Activated CD4-positive, alpha-beta T cell treated with anti-CD3 and anti-CD28 coated beads, Interleukin-2, amount 10 ng/mL, durations not matched to agents 24 days and 14 days (primary cell): ENCODE measurements at regions not wholly inside any gene's neighbourhood (a gene's known extent, or its start where the extent isn't known, plus 50 kb on each side); places are given as distances from the start of the nearest gene placed in this dataset.

Experiments used
- DNase-seq: peaks from one replicate; pipeline ENCODE4 v3.0.0; 2022
- H3K27ac Mint-ChIP-seq: one replicate; pipeline ENCODE4 v1.8.0; 2022; ENCODE audit warnings: mild to moderate bottlenecking, mixed read lengths
- H3K27me3 Mint-ChIP-seq: one replicate; pipeline ENCODE4 v1.8.0; 2022; ENCODE audit warnings: mixed read lengths
- H3K36me3 Mint-ChIP-seq: one replicate; pipeline ENCODE4 v1.8.0; 2022; ENCODE audit warnings: low read depth, mild to moderate bottlenecking, mixed read lengths
- H3K4me1 Mint-ChIP-seq: one replicate; pipeline ENCODE4 v1.8.0; 2021; ENCODE audit warnings: mixed read lengths
- H3K4me3 Mint-ChIP-seq: one replicate; pipeline ENCODE4 v1.8.0; 2022; ENCODE audit warnings: mild to moderate bottlenecking, moderate library complexity, mixed read lengths
- H3K9me3 Mint-ChIP-seq: one replicate; pipeline ENCODE4 v1.8.0; 2021; ENCODE audit warnings: mixed read lengths
- intact Hi-C: fragments of 100-400 bp; cut with micrococcal nuclease; formaldehyde crosslinking; loops from one replicate; pipeline ENCODE4 v1.15.1; 2023

DNA sequence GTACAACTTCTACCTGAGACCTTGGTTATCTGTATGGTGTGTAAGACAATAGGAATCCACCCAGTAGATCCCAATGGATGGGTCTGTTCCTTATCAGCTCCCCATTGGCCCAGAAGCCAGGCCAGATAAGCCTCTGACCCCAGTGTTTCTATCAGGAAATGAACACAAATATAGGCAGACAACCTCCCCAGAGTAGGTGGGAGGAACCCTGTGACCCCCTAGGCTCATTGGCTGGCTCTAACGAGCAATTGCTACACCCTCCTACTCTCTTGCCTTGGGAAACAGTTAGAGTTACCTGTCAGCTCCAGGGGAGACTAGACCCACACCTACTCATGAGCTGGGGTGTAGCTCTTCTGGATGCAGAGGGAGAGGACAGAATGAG, 299.9 kb downstream of the UACA start:
- H3K27me3 Mint-ChIP-seq, result peaks cover 75% of the 10 kb centered on the region
- intact Hi-C loops, result loop anchor here (5.0 kb wide), 1 partner anchor 986 kb away; no protein-coding TSS in a partner anchor

GRCh38 chr15:70461992-70462391, 301.4 kb downstream of the UACA start:
- no peaks in the 10 kb centered on the region for H3K36me3 Mint-ChIP-seq
- H3K9me3 Mint-ChIP-seq, result no peaks in the 10 kb centered on the region
- no peak for DNase-seq
- no peak overlapping the region for H3K4me3 Mint-ChIP-seq
- no peak overlapping the region for H3K27ac Mint-ChIP-seq
- peaks cover 24% of the 10 kb centered on the region for H3K4me1 Mint-ChIP-seq
- peaks cover 70% of the 10 kb centered on the region for H3K27me3 Mint-ChIP-seq
- intact Hi-C loops, result loop anchor here (2.0 to 5.0 kb wide), 2 partner anchors 25 to 985 kb away; no protein-coding TSS in a partner anchor

More for the DNA sequence above, 299.9 kb downstream of the UACA start:
- no peaks in the 10 kb centered on the region for H3K9me3 Mint-ChIP-seq
- DNase-seq, result no peak
- no peak overlapping the region for H3K4me3 Mint-ChIP-seq
- H3K36me3 Mint-ChIP-seq, result no peaks in the 10 kb centered on the region
- peak overlapping the region; percentile 22 for H3K27ac Mint-ChIP-seq
- peaks cover 27% of the 10 kb centered on the region for H3K4me1 Mint-ChIP-seq

DNA sequence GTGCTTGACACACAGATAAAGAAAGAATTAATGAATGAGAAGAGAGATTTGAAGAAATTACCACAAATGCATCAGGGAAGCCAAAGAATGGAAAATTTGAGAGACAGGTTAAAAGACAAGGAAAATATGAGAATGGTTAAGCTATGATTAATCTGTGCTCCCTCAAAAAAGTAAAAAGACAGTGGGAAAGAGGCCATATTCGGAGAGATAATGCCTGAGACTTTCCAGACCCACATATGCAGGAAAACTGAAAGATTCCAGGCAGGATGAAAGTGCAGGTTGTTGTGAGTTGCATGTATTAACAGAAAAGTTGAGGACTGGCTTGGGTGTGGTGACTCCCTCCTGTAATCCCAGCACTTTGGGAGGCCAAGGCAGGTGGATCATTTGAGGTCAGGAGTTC, 302.3 kb downstream of the UACA start:
- intact Hi-C loops, result loop anchor here (2.0 to 5.0 kb wide), 2 partner anchors 26 to 984 kb away; no protein-coding TSS in a partner anchor
- DNase-seq, result no peak
- Mint-ChIP-seq H3K27ac (no peak overlapping the region), H3K4me1 (peaks cover 21% of the 10 kb centered on the region), H3K9me3 (no peaks in the 10 kb centered on the region), H3K27me3 (peaks cover 70% of the 10 kb centered on the region), H3K4me3 (no peak overlapping the region), H3K36me3 (no peaks in the 10 kb centered on the region)

GRCh38 chr15:70459312-70459711, 304.0 kb downstream of the UACA start:
- Mint-ChIP-seq H3K4me3 (no peak overlapping the region), H3K4me1 (peaks cover 21% of the 10 kb centered on the region), H3K27ac (no peak overlapping the region), H3K27me3 (peaks cover 61% of the 10 kb centered on the region), H3K9me3 (no peaks in the 10 kb centered on the region), H3K36me3 (no peaks in the 10 kb centered on the region)
- intact Hi-C loops, result no loop called here
- DNase-seq, result no peak

DNA sequence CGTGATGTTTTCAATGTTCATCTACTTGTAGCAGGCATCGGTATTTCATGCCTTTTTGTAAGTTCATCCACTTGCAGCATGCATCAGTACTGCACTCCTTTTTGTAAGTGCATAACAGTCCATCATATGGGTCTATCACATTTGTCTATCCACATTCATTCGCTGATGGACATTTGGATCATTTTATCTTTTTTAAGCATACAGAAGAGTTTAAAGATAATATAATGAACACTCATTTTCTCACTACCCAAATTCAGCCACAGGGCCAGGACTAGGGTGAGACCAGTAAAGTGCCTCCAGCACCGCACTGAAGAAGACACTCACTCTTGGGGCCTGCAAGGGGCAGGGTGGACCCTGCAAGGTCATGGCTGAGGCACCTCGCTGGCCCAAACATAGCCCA, 309.6 kb downstream of the UACA start:
- Mint-ChIP-seq H3K27ac (no peak overlapping the region), H3K4me1 (peaks cover 22% of the 10 kb centered on the region), H3K9me3 (peaks cover 5% of the 10 kb centered on the region), H3K36me3 (peaks cover 2% of the 10 kb centered on the region), H3K27me3 (peaks cover 36% of the 10 kb centered on the region), H3K4me3 (no peak overlapping the region)
- DNase-seq, result no peak
- intact Hi-C loops, result no loop called here

DNA sequence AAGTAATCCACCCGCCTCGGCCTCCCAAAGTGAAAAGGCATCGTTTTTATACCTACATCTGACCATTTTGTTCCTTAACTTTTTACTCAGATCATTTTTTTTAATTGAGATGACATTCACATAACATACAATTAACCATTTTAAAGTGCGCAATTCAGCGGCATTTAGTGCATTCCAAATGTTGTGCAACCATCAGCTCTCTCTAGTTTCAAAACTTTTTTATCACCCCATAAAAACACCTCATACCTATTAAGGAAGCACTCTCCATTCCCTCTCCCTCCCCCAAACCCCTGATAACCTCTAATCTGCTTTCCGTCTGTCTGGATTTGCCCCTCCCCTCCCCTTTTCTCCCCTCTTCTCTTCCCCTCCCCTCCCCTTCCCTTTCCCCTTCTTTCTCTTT, 310.1 kb downstream of the UACA start:
- Mint-ChIP-seq H3K27me3 (peaks cover 41% of the 10 kb centered on the region), H3K27ac (no peak overlapping the region), H3K36me3 (peaks cover 2% of the 10 kb centered on the region), H3K9me3 (peaks cover 5% of the 10 kb centered on the region), H3K4me1 (peaks cover 25% of the 10 kb centered on the region), H3K4me3 (no peak overlapping the region)
- DNase-seq, result no peak
- intact Hi-C loops, result no loop called here

GRCh38 chr15:70451821-70452653, 311.3 kb downstream of the UACA start:
- H3K4me1 Mint-ChIP-seq, result peaks cover 36% of the 10 kb centered on the region
- peaks cover 2% of the 10 kb centered on the region for H3K36me3 Mint-ChIP-seq
- intact Hi-C loops, result no loop called here
- peak overlapping the region; percentile 15 for H3K4me3 Mint-ChIP-seq
- peaks cover 49% of the 10 kb centered on the region for H3K27me3 Mint-ChIP-seq
- H3K27ac Mint-ChIP-seq, result no peak overlapping the region
- peaks cover 5% of the 10 kb centered on the region for H3K9me3 Mint-ChIP-seq
- peak; percentile 84 for DNase-seq

GRCh38 chr15:70450142-70450443, 313.3 kb downstream of the UACA start:
- H3K9me3 Mint-ChIP-seq, result peaks cover 5% of the 10 kb centered on the region
- DNase-seq, result no peak
- H3K27me3 Mint-ChIP-seq, result peaks cover 50% of the 10 kb centered on the region
- H3K4me1 Mint-ChIP-seq, result peaks cover 38% of the 10 kb centered on the region
- intact Hi-C loops, result no loop called here
- H3K4me3 Mint-ChIP-seq, result no peak overlapping the region
- H3K27ac Mint-ChIP-seq, result no peak overlapping the region
- peaks cover 2% of the 10 kb centered on the region for H3K36me3 Mint-ChIP-seq

DNA sequence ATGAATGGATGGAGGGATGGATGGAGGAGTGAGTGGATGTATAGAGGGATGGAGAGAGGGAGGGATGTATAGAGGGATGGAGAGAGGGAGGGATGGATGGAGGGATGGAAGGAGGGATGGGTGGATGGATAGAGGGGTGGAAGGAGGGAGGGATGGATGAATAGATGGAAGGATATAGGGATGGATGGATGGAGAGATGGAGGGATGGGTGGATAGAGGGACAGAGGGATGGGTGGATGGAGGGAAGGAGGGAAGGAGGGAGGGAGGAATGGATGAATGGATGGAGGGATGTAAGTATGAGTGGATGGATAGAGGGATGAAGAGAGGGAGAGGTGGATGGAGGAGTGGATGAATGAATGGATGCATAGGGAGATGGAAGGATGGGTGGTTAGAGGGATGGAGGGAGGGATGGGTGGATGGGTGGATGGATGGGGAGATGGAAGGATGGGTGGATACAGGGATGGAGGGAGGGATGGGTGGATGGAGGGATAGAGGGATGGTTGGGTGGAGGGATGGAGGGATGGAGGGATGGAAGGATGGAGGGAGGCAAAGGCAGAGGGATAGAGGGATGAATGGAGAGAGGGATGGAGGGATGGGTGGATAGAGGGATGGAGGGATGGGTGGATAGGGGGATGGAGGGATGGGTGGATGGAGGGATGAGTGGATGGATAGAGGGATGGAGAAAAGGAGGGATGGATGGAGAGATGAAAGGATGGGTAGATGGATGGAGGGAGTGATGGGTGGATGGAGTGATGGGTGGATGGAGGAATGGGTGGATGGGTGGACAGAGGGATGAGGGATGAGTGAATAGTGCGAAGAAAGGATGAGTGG, 313.8 kb downstream of the UACA start:
- DNase-seq, result no peak
- peaks cover 5% of the 10 kb centered on the region for H3K9me3 Mint-ChIP-seq
- peaks cover 38% of the 10 kb centered on the region for H3K4me1 Mint-ChIP-seq
- H3K4me3 Mint-ChIP-seq, result no peak overlapping the region
- H3K27ac Mint-ChIP-seq, result no peak overlapping the region
- H3K27me3 Mint-ChIP-seq, result peaks cover 54% of the 10 kb centered on the region
- H3K36me3 Mint-ChIP-seq, result peaks cover 2% of the 10 kb centered on the region
- intact Hi-C loops, result no loop called here

DNA sequence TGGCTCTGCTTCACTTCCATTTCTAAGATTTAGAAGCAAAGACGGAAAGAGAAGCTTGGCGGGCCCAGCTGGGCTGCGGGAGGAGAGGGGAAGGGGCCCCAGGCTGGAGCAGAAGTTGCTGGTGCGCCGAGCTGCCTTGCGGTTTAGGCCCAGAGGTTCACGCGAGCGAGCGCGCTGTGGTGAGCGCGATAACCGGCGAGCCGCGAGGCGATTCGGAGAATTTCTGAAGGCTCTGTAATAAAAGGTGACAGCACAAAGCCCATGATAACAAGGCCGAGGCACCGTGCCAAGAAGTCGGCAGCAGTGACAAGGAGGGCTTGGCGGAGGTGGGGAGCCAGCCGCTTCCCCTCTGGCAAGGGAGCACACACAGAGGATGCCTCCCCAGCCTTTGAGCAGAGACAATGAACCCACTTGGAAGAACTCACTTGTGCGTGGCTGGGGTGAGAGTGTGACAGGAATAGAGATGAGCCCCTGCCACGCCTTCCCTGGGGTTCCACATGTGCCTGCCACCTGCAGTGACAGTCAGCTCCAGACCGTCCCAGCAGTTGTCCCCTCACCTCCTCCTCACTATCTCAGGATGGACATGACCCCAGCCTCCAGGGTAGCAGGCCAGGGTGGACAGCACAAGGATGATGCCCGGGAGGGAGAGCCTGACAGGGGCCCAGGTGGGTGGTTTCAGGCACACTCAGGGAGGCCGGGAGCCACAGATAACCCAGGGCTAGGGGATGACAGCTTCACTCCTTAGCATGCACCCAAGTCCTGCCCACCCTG, 315.2 kb downstream of the UACA start:
- Mint-ChIP-seq H3K36me3 (peaks cover 2% of the 10 kb centered on the region), H3K4me1 (peaks cover 35% of the 10 kb centered on the region), H3K27ac (no peak overlapping the region), H3K27me3 (peaks cover 64% of the 10 kb centered on the region), H3K4me3 (peak overlapping the region; percentile 51), H3K9me3 (peaks cover 5% of the 10 kb centered on the region)
- DNase-seq, result peak; percentile 77
- intact Hi-C loops, result no loop called here

DNA sequence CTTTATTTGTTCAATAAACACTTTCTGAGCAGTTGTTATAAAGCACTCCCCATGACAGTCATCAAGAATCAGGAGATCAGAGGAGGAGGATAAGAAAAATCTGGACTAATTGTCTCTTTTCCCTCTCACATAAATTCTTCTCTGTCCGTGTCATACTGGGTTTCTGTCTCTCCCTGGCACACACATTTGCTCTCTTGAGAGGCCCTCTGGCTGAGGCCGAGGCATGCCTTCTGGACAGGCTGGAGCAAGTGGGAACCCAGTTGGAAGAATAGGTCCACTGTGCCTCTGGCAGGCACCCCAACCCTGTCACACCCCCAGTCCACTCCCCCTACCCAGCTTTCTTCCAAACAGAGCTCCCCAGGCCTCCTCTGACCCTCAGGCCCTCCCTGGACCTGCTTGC, 315.8 kb downstream of the UACA start:
- H3K4me3 Mint-ChIP-seq, result peak overlapping the region; percentile 51
- no peak for DNase-seq
- H3K27me3 Mint-ChIP-seq, result peaks cover 70% of the 10 kb centered on the region
- peaks cover 5% of the 10 kb centered on the region for H3K9me3 Mint-ChIP-seq
- peaks cover 2% of the 10 kb centered on the region for H3K36me3 Mint-ChIP-seq
- no peak overlapping the region for H3K27ac Mint-ChIP-seq
- intact Hi-C loops, result no loop called here
- peaks cover 35% of the 10 kb centered on the region for H3K4me1 Mint-ChIP-seq

GRCh38 chr15:70447081-70447480, 316.3 kb downstream of the UACA start:
- Mint-ChIP-seq H3K4me3 (no peak overlapping the region), H3K27ac (no peak overlapping the region), H3K36me3 (peaks cover 2% of the 10 kb centered on the region), H3K27me3 (peaks cover 73% of the 10 kb centered on the region), H3K9me3 (peaks cover 5% of the 10 kb centered on the region), H3K4me1 (peaks cover 30% of the 10 kb centered on the region)
- intact Hi-C loops, result no loop called here
- DNase-seq, result no peak

DNA sequence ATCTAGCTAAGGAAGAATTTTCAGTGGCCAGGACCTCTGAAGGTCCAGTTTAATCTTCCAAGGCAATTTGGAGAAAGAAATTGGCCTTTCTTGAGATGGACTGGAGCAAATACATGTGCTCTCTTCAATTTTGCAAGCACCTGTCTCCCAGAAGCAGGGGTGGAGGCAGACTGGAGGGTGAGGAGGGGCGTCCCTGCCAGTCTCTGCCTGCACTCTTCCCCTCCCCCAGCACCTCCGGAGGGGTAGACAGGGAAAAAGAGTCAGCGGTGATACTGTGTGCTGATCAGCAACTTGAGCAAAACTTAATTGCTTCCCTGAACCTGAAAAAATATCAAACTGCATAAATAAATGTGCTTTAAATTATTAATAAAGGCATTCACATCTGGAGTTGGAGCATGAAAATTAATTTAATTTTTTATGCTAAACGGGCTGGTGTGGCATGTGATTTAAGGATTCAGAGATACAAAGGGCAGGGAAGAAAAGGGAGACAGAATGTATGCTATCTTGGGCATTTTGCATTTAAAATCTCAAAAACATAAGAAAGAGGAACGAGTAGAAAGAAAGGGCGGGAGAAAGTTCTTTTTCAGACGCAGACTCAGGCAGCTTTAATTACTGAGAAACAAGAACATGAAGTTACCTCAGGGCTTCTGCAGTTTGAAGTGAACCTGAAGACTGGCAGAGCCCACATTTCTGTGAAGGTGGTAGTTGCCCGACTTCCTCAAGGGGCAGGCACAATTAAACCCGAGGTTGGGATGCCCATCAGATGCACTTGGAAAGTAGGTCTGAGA, 319.7 kb downstream of the UACA start:
- Mint-ChIP-seq H3K9me3 (no peaks in the 10 kb centered on the region), H3K36me3 (no peaks in the 10 kb centered on the region), H3K27me3 (peaks cover 72% of the 10 kb centered on the region), H3K4me1 (peaks cover 16% of the 10 kb centered on the region), H3K4me3 (no peak overlapping the region), H3K27ac (no peak overlapping the region)
- no peak for DNase-seq
- intact Hi-C loops, result no loop called here
